ENCODE measurements at regions not wholly inside any gene's neighbourhood (a gene's known extent, or its start where the extent isn't known, plus 50 kb on each side); places are given as distances from the start of the nearest gene placed in this dataset.
"Not testable (repeated sequence)": the region's sequence is repeated elsewhere in the genome, so short reads cannot be mapped to it uniquely, and the experiment has no call there.

DNA sequence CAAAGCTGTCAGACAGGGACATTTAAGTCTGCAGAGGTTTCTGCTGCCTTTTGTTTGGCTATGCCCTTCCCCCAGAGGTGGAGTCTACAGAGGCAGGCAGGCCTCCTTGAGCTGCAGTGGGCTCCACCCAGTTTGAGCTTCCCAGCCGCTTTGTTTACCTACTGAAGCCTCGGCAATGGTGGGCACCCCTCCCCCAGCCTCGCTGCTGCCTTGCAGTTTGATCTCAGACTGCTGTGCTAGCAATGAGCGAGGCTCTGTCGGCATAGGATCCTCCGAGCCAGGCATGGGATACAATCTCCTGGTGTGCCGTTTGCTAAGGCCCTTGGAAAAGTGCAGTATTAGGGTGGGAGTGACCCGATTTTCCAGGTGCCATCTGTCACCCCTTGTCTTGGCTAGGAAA lies 149.4 kb upstream of the PGRMC2 start:
- TF ChIP-seq, protein P1, sequence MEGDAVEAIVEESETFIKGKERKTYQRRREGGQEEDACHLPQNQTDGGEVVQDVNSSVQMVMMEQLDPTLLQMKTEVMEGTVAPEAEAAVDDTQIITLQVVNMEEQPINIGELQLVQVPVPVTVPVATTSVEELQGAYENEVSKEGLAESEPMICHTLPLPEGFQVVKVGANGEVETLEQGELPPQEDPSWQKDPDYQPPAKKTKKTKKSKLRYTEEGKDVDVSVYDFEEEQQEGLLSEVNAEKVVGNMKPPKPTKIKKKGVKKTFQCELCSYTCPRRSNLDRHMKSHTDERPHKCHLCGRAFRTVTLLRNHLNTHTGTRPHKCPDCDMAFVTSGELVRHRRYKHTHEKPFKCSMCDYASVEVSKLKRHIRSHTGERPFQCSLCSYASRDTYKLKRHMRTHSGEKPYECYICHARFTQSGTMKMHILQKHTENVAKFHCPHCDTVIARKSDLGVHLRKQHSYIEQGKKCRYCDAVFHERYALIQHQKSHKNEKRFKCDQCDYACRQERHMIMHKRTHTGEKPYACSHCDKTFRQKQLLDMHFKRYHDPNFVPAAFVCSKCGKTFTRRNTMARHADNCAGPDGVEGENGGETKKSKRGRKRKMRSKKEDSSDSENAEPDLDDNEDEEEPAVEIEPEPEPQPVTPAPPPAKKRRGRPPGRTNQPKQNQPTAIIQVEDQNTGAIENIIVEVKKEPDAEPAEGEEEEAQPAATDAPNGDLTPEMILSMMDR (conservative IDR thresholded peaks at IDR 0.05; ENCODE audit: low read length), result not testable (repeated sequence)
- not testable (repeated sequence) for TF ChIP-seq EZH2phosphoT487 (IDR thresholded peaks at IDR 0.05; ENCODE audit: borderline replicate concordance)
